GM19328 (cell line): ENCODE measurements at regions not wholly inside any gene's neighbourhood (a gene's known extent, or its start where the extent isn't known, plus 50 kb on each side); places are given as distances from the start of the nearest gene placed in this dataset.

Experiments used
- ATAC-seq: cut with Tn5 transposase; IDR thresholded peaks from one replicate; pipeline ENCODE4 v1.9.1; 2021; ENCODE audit warnings: mild to moderate bottlenecking, moderate library complexity; ENCODE audit not compliant: unreplicated experiment

DNA sequence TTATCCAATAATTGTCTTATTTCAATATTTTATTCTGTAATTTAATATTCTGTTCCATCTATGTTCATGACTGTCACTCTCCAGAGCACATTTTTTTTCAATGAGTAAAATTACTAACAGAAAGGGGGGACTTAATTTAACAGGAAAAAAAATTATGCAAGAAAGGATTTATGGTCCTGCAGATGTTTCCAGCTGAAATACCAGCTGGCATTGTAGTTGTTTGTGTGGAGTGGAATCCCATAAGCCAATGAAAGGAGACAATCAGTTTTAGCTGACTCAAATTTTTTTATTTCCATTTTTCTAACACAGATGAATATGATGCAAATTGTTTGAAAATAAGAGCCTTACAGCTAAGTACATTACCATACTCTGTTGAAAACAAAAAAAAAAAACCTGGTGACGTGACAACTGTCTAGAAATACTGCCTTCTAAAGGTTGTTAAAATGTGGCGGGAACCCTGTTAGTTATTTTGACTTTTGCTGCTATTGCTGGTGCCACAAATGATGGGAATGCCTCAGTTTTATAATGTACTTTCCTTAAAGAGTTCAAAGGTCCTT lies 389.1 kb downstream of the ETS1 start:
- ATAC-seq = no peak

DNA sequence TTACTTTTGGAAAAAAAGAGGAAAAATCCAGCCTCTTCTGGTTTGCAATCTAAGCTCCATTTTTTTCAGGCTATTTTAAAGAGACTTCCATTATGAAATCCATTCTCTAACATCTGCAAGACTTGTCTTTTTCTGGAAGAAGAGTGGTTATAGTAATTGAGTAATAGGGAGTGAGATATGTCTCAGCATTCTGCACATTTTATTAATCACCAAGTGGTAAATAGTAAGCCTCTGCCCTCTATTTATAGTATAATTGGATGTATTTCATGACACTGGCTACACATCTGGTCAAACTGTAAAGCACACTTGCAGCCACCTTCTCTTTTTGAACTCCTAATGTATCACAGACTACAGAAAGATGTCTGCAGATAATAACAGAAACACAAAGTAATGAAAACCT lies 391.1 kb downstream of the ETS1 start:
- no peak for ATAC-seq

DNA sequence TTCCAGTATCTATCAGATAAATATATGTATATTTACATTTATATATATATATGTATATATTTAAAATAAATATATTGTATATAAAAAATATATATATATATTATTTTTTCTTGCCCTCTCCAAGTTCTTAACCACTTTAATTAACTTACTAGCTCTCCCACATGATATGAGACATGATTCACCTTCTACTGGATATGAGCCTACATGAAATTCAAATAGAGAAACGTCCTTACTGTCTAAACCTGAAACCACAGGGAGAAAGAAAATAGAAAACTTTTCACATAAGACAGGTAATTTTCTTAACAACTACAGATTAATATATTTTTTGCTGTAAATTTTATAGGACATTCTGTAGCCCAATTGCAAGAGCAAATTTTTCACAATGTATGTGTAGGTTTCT lies 391.6 kb downstream of the ETS1 start:
- ATAC-seq = no peak

DNA sequence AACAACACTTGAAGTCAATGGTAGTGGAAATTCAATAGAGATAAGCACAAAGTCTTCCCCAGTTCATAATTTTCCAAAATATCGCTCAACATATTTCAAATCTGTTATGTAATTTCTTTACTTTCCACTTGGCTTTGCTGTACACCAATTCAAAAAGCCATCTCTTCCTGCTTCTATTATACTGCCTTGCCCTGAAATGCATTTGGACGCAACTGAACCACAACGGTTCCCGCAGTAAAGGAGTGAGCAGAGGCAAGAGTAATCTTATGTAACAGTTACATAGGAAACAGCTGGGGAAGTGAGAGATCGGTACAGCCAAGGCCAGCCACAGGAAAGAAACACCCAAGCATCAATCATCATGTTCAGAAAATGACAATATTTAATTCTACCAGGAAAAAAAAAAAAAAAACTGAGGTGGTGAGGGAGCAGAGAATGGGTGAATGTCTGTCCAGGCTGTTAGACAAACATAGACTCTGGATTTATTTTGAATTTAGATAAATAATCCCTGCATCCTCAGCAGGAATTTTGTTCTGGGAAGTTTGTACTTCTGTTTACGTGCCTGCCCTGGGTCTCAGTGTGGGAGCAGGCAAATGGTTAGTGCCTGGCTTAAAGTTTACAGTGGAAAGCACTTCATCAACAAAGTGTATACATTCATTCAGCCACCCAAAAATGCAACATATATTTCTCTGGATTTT lies 392.2 kb downstream of the ETS1 start:
- no peak for ATAC-seq

DNA sequence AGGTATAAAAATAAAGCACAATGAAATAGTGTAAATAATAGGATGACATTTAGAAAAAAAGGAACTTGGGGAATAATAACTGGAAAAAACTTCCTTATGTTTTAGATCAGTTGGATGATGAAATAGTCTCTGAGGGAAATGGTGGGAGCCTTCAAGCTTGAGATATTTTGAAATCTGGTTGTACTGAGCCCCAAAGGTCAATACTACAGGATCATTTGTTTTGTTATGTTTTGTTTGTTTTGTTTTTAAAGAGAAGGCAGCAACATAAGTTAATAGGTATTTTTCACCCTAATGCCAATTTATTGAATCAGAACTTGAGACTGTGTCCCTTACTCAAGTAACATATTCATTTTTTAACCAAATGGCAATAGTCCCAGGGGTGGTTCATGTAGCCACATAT lies 393.1 kb downstream of the ETS1 start:
- no peak for ATAC-seq

DNA sequence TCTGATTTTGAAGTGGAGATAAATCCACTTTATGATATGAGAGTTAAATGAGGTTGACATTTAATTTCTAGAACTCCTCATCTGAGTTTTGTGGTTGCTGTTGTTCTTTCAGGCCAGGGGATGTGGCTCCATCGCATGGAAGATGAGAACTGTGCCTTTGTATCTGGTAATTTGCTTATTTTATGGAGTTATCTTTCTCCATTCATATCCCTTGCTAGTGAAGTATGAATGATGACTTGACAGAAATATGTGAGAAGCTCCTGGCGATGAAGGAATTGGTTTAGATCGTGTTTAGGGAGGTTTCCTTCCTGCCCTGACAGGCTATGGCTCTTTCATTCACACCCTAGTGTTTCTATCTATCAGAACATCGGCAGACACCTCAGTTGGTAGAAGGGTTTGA lies 393.7 kb downstream of the ETS1 start:
- no peak for ATAC-seq

DNA sequence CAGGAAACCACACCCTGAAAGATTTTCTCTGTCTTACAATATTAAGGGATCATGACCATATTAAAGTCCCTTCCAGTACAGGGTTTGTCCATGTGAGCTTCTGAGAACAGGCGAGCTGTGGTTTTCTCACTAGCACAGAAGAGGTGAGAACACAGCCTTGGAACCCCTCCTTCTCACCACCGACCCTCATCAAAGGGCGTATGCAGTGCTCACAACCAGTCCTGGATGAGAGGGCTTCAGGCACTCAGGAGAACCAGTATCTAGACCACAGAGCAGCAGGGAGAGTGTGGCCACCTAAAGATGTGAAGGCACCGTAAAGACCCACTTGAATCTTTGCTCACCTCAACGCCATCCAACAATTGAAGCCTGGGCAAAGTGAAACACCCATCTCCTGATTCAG lies 397.0 kb downstream of the ETS1 start:
- ATAC-seq = no peak

DNA sequence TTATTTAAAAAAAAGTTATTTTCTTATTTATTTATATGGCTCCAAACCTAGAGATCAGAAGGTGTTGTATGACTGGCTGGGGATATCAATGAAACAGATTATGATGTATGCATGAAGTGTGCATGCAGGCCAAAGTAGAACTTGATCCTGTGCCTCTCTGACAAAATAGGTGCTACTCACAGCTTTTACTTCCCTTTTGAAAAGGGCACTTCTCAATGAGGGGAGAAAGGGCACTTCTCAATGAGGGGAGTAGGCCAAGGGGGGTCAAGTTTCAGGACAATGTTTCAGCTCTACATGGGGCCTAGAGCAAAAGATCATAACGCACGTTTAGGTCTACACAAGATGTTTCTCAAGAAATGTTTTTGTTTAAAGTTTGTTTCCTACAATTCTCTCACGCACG lies 397.5 kb downstream of the ETS1 start:
- ATAC-seq = no peak

DNA sequence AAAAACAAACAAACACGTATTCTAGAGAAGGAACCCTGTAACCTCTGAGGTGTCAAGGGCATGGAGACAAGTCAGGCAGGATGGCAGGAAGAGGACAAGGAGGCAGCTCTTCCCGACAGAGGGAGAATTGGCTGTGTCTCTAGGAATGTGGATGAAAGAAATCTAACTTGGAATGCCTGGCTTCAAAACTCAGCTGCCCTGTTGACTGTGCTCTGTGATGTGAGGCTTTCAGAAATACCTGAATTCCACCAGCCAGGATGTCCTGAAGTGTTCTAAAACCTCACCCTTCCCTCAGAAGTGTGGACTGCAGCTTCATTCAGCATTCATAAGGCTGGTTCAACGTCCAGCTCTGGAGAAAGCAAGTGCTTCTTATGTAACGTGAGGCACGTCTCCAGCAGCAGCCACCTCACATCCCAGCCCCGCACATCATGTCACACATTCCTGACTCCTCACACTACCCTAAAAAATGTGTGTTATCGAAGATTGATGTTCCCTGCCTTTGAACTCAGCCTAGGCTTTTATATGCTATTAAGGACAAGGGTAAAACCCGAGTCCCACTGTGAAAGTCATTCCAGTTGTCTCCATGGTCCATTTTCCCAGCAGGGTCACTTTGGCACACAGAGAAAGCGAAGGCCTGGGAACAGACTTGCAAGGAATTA lies 398.9 kb downstream of the ETS1 start:
- ATAC-seq = no peak

DNA sequence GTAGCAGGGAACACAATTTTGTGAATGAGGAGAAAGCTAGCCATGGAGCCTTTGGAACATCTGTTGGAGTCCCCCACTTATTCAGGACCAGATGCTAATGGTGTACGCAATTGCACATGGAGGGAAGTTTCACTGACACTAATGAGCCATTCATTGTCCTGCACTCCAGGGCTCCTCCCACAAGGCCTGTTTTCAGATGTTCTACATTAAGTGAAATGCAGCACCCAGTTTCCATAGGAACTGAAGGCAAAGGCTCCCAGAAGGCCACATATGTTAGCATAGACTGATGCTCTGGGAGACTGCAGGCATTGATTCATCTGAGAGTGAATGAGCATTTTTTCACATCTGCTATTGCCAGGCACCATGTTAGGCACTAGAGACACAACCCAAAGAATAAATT lies 399.5 kb downstream of the ETS1 start:
- ATAC-seq = no peak

DNA sequence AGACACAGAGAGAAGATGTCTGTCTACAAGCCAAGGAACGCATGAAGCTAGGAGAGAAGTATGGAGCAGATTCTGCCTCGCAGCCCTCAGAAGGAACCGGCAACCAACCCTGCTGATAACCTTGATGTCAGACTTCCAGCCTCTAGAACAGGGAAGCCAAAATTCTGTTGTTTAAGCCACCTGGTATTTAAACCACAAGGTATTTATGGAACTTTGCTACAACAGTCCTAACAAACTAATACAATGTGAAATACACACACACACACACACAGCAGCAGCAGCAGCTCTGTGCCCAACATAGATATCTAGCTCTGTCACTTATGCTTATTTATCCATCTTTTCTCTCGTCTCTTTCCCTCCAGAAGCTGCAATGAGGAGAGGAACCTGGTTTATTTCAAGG lies 400.0 kb downstream of the ETS1 start:
- no peak for ATAC-seq

DNA sequence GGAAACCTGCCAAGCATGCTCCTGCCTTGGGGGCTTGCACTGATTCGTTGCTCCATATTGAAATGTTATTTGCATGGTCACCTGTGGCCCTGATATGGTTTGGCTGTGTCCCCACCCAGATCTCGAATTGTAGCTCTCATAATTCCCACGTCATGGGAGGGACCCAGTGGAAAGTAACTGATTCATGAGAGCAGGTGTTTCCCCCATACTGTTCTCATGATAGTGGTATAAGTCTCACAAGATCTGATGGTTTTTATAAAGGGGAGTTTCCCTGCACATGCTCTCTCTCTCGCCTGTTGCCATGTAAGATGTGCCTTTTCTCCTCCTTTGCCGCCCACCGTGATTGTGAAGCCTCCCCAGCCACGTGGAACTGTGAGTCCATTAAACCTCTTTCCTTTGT lies 402.4 kb downstream of the ETS1 start:
- no peak for ATAC-seq

DNA sequence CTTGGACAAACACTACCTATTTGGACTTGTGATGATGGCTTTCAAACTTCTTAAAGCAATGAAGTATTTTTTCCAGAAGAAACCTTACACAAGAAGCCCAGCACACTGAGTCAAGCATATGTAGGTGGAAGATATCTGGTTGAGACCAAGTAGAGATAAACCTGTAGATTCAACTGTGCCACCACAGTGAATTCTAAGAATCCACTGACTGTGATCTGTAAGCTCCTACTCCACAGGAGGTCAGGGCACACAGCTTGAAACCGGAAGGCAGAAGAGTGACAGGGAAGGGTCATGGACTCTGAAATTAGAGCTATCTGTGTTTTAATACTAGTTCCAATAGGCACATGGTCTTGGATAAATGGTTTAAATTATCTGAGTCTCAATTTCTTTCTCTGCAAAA lies 404.5 kb downstream of the ETS1 start:
- no peak for ATAC-seq

DNA sequence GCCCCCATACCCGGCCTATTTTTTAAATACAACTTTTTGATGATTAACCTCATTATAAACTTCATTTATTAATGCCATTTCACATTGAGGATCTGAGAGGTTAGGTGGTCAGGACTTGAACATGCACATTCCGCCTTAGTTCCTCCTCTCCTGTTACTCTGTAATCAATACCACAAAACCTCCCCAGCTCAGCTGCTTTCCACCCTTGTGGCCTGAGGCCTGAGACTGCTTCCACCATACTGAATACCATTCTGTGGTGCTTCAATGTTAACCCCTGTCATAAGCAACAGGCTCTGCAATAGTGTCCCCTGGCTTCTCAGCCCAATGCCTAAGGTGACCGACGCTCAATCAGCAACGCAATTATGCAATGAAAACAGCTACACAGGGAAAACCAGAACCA lies 405.4 kb downstream of the ETS1 start:
- ATAC-seq = no peak

DNA sequence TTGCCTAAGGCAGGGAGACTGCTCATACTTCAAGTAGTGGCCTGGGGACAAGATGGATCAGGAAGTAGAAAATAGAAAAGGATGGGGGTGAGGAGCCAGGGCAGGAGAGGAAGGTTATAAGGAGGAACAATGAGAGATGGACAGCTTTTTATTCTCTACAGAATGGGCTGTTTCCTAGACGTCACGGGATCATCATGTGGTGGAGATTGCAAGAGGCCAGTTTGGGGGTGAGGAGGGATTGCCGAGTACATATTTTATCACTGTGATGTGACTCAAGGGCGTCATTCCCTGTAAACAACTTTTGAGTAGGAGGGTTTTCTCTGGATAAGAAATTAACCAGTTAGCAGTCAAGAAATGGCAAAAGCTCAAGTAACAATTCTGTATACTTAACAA lies 406.3 kb downstream of the ETS1 start:
- ATAC-seq = no peak

DNA sequence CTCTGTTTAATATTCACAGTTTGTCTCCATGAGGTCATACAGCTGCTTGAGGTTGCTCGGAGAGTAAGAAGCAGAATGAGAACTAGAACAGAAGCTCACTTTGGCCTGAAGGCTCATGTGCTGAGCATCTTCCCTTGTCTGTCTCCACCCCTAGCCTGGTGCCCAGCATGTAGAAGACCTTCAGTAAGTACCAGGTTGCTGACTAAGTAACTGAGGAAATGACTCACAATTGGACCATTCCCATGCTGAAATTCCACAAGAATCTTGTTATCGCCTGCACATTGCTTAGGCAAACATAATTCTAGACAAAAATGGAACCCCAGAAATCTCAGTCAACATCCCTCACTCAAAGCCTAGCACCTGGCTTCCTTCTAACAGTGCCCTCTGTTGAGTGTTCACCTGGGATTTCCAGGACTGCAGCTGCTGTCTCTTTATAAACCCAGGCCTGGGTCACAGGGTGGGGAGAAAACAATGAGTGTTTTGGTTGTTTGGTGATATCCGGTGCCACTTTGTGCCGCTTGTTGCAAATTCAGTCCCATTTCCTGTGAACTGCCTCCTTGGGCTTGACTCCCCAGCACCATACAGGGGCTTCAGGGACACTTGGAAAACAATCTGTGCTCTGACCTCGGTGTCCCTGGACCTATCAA lies 406.8 kb downstream of the ETS1 start:
- ATAC-seq = no peak

DNA sequence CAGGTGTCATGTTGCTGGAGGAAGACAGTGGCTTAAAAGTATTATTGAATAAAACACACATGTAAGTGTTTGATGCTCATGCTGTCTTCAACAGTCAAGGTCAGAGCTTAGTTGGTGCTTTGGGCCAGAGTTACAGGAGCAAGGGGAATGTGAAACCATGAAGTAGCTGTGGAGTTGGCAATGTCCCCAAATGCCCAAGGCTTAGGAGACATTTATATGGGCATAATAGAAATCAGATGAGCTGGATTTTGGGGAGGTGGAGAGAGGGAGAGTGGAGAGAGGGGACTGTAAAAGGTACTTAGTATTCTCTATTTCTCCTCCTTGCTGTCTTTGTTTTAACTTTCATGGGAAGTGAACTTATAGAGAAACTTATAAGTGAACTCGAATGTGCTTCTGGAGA lies 407.8 kb downstream of the ETS1 start:
- no peak for ATAC-seq

DNA sequence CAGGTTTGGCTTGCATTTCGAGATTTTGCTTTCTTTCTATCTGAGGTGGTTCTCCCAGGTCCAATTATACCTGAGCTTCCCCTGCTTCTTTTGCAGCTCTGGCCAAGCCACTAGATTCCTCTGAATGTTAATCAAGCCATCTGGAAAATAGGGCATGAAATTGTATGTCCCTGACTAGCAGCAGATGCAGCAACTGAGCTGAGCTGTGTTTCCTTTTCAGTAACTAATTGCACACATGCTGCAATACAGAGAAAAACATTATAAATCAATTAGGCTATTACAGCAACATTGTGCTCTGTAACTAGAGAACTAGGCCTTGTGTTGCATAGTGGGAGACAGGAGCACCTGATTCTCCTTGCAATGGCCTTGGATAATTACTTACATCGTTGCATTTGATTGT lies 408.3 kb downstream of the ETS1 start:
- ATAC-seq = no peak

DNA sequence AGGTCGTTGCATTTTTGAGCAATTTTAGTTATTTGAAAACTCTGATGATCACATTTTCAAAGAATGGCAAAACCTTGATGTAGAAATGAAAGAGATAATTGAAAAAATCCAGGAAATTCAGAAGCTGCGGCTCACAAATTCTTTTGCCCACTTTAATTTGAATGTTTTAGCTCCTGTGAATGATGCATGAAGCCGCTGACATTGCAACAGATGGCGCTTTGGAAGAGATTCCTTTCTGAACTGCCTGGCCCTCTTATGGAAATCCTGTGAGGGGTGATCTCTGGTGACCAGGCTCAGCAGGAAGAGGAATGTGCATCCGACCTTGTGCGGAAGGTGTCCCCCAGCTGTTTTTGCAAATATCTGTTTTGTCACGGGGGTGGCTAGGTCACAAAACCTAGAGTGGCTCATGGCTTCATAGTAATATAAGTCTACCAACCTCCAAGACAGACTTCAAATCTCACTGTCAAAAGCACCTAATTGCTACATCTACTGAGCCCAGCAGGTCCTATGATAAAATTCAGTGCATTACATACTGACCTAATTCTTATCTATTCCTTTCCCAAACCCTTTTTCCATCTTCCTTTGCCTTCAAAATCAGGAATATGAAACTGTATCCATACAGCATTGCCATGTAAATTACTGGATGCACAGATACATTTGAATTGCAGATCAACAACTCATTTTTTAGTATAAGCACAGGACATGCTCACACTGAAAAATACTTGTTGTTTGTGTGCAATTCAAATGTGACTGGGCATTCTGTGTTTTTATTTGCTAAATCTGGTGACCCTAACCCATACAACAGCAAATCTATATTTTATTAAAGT lies 412.7 kb downstream of the ETS1 start:
- ATAC-seq = no peak

DNA sequence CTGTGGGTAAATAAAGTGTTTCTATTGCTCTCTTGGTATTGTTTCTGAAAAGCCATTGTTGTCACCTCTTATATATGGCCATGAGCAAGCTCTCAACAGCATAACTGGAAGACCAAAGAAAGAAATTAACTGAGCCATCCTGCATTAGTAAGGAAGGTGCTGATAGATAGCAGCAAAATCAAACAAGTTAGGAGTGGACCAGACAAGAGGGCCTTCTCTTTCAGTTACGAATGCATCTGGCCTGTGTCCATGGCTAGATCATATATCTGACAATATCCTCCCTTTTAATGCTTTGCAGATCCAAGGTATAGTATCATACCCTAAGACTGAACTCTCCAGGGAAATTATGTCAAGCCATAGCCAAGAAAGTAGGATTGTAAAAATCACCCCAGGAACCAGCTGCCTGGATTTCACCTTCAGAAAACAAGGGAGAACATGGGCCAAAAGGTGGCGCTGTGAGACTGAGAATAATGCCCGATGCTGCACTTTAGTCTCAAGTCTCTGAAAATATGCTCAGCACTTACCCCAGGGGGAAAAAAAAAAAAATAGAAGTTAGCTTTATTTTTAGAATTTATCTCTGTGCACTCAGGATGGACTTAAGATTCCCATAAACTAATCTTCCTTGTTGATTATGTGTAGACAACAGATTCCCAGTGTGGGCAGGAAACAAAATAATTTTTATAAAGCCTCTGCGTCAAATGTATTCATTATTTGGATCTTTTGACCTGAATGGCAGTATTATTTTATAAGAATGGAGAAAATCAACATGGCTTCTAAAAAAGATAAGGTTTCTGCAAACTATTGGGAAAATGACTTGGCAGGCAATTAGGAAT lies 415.1 kb downstream of the ETS1 start:
- peak; percentile 57 for ATAC-seq
